GM18508 (cell line): ENCODE measurements at regions not wholly inside any gene's neighbourhood (a gene's known extent, or its start where the extent isn't known, plus 50 kb on each side); places are given as distances from the start of the nearest gene placed in this dataset.
"Not testable (repeated sequence)": the region's sequence is repeated elsewhere in the genome, so short reads cannot be mapped to it uniquely, and the experiment has no call there.

Source experiments
- ATAC-seq: cut with Tn5 transposase; IDR thresholded peaks from one replicate; pipeline ENCODE4 v1.9.1; 2021; ENCODE audit warnings: moderate number of reproducible peaks; ENCODE audit not compliant: insufficient read depth, unreplicated experiment

DNA sequence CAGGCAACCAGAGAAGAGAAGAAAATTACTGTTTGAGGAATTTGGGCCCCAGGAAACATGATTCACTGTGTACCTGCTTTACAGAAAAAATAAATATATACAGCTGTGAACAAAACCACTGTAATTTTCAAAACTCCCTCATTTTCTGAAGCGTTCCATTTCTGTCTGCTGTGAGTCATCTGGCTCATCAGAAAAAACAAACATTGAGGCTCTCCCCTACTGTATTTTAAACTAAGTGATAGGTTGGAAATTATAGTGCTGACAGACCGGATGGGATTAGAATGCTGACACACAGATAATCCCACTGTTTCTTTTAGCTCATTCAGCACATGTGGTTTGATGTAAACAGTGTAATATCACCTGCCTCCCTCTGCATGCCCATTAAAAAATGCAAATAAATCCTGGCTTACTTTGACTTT lies 847.0 kb downstream of the TRIML1 start:
- no peak for ATAC-seq

DNA sequence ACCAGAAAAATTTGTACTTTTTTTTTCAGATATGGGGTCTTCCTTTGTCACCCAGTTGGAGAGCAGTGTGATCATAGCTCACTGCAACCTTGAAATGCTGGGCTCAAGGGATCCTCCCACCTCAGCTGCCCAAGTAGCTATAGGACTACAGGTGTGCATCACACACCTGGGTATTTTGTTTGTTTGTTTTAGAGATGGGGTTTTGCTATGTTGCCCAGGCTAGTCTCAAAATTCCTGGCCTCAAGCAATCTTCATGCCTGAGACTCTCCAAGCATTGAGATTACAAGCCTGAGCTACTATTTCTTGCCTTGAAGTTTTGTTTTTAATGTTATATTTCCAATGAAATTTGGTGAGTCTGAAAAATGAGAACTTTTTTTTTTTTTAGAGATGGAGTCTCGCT lies 847.8 kb downstream of the TRIML1 start:
- no peak for ATAC-seq

DNA sequence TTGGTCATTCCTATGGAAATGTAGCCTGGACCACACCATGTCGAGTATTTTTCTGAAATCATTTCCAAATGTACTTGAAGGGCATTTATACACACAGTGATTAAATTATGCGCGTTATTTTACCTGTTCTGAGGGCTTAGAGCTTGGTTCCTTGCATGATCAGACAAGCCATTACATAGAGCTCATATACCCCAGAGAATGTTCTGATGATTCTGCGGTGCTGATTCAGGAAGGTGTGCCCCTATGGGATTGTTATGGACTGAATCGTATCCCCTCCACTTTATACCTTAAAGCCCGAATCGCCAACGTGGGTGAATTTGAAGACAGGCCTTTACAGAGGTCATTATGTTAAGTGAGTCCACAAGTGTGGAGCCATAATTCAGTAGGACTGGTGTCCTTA lies 848.9 kb downstream of the TRIML1 start:
- ATAC-seq, result no peak

DNA sequence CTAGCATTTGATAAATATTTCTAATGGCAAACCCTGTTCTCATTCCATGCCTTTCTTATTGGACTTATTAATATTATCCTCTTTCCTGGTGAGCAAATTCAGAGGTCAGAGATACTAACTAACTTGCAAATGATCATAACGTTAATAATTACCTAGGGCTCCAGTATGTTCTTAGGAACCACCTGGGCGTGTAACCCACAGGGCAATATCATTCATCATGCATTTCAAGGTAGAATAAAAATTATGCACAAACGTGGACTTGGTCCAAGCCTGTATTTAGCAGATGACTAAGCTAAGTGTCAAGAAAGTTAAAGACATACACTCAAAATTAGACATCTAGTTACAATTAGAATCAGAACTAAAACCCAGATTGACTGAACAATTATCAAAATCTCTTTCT lies 850.1 kb downstream of the TRIML1 start:
- no peak for ATAC-seq

DNA sequence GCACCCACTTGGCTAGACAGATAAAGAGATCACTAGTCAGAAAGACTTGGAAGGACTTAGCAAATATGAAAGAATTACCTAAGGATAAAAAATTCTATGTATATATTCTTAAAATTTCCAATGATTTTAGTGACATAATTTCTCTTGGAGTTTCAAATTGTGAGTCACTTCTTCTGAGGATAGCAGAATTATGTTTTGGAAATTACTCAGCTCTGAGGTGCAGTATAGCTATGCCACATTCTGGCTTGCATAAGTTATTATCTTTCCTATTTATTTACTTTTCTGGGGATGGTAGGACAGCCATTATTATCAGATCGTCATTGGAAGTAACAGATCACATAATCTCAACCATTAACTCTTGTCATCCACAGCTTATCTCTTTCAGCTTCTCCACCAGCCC lies 853.5 kb downstream of the TRIML1 start:
- ATAC-seq, result no peak

DNA sequence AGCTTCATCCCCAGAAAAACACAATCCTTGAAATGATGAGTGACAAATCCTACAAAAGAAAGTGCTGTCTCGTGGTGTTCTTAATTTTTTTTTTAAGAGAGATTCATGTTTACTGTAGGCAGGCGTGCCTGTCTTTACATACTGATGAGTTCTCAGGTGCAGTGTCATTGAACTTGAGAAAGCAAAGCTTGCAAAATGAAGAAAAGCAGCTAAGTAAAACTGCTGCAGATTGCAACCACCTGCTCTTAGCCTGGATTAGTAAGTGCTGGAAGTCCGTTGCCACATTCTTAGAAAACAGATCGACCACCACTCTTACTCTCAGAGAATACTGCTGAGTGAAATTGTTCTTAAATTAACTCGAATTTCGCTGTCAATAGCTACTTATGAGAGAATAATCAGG lies 854.6 kb downstream of the TRIML1 start:
- no peak for ATAC-seq

DNA sequence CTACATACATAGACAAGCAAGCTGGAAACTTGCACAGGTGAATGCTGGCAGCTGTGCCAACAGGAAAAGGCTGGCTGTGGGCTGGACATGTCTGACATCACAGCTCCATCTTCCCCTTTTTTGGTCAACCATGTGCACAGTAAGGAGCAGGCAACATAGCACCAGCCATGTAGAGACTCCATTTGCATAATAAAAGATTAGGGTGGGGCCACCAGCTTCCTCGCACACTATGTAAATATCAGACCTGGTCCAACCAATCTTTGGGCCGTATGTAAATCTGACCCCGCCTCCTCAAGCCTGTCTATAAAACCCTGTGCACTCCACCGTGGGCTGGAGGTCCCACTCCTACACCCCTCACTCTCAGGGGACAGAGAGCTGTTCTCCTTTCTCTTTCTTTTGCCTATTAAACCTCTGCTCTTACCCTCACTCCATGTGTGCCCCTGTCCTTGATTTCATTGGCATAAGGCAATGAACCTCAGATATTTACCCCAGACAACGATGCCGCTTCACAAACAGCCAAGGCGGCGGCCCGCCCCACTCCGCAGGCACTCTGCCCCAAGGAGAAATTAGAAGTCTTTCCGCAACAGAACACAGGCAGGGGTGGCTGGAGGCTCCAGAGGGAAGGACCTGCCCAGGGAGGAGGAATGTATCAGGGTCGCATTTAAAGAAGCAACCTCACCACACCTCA lies 862.2 kb downstream of the TRIML1 start:
- no peak for ATAC-seq

DNA sequence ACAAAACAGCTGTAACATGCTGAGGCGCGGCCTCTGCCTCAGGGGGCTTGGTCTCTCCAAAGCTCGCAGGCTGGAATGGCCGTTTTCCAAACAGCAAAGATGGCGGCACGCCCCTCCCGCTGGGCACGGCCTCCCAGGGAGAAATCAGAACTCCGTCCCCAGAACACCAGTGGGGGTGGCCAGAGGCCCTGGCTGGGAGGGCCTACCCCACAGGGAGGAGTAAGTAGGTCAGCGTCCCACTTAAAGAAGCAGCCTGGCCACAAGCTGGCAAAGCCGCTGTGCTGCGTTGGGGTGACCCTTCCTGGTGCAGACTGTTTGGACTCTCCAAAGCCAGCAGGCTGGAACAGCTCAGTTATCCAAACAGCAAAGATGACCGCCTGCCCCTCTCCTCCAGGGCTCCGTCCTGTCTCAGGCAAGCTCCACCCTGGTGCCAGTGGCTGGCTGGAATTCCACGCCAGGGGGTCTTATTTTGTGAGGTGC lies 862.8 kb downstream of the TRIML1 start:
- no peak for ATAC-seq

DNA sequence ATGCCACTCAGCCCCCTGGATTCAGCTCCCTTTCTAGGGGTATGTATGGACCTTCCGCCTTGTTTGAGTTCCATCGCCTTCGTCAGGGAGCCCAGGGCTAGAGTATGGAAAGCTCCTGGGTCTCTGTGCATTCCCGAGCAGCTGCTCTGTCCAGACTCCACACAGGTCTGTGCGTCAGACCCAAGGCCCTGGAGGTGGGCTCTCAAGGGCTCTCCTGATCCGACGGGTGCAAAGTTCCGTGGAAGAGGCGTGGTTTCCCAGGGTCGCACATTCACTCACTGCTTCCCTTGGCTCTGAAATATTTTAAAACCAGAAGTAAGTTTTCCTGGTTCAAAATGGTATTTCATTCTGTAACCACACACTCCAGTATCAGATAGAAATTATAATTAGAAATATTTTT lies 863.2 kb downstream of the TRIML1 start:
- ATAC-seq, result no peak

DNA sequence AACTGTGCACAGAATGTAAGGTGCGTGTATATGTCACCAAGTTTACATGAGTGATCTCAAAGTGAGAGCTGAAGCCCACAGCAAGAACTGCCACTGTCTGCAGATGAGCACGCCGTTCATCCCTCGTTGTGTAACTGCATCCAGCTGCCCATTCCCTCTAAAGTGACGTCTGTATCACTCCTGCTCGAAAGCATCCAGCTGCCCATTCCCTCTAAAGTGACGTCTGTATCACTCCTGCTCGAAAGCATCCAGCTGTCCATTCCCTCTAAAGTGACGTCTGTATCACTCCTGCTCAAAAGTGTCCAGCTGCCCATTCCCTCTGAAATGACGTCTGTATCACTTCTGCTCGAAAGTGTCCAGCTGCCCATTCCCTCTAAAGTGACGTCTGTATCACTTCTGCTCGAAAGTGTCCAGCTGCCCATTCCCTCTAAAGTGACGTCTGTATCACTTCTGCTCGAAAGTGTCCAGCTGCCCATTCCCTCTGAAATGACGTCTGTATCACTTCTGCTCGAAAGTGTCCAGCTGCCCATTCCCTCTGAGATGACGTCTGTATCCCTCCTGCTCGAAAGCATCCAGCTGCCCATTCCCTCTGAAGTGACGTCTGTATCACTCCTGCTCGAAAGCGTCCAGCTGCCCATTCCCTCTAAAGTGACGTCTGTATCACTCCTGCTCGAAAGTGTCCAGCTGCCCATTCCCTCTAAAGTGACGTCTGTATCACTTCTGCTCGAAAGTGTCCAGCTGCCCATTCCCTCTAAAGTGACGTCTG lies 871.4 kb downstream of the TRIML1 start:
- ATAC-seq, result not testable (repeated sequence)

DNA sequence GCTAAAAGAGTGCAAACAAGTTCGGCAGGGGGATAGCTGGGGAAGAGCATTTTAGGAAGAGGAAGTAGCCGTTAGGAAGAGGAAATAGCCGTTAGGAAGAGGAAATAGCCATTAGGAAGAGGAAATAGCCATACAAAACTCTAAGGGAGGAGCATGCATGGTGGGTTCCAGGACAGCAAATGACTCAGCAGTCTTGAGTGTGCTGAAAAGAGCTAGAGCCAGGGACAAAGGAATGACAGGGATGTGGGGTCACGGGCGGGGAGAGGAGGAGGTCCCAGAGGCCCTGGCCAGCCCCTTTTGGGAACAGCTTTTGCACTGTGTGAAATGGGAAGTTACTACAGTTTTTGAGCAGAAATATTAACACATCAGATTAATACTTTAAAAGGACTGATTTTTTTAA lies 882.6 kb downstream of the TRIML1 start:
- no peak for ATAC-seq

DNA sequence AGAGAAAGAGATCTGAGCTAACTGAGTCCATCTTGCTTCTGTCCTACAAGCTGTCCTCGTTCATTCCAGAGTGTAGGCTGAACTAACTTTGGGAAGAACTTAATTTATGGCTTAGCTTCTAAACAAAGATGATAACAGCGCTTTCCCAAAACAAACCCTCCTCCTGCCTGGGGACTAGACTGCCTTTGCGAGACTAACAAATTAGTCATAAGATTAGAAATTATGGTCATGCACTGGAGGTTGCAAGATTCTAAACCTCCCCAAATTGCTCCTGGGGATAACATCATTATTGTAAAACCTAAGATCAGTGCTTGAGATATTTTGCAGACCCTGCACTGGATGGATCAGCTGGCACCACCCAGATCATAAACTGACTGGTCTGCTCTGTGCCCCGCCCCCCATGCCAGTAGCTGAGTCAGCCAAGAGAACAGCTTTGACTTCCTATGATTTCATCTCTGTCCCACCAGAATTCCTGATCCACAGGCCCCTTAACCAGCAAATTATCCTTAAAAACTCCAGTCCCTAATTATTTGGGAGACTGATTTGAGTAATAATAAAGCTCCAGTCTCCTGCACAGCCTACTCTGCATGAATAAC lies 883.3 kb downstream of the TRIML1 start:
- no peak for ATAC-seq

DNA sequence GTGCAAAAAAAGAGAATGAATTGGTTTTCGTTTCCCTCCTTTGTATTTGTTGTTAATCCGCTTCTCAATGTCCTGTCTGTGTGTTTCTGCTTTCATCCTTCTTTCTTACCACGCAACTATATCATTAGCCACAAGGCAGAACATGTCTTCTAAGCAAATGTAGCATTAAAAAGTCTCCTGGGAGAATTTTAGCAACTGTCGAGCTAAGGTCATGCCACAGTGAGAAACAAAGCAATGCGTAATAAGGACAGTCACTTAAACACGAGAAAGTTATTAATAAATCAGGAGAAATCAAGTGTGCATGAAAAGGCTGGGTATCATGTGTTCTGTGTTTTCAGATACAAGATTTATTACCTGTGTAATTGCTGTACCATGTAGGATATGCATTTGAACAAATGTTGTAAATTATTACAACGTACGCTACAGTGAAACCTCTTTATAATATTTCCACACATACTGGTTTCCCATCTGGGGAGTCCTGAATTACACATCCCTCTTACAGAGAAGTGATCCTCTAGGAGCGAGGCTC lies 890.8 kb downstream of the TRIML1 start:
- ATAC-seq, result no peak

DNA sequence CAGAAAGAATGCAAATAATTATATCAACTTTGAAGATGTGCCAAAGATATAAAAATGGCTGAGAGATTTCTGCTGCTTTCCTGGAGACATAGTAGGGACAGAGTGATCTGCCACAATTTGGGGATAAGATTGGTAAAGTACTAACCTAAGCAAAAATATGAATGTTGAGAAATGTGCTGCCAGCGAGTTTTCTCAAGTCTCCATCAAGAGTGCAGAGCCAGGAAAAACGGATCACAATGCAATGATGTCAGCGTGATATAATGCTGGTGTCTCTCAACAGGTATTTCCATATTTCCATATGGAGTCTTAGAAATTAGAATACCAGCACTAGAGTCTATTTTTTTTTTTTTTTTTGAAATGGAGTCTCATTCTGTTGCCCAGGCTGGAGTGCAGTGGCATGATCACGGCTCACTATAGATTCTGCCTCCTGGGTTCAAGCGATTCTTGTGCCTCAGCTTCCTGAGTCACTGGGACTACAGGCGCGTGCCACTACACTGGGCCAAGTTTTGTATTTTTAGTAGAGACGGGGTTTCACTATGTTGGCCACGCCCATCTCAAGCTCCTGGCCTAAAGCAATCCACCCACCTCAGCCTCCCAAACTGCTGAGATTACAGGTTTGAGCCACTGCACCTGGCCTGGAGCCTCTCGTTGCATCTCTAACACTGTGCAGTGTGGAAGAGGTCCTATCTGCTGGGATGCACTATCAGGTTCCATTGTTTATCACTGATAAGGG lies 893.5 kb downstream of the TRIML1 start:
- no peak for ATAC-seq

DNA sequence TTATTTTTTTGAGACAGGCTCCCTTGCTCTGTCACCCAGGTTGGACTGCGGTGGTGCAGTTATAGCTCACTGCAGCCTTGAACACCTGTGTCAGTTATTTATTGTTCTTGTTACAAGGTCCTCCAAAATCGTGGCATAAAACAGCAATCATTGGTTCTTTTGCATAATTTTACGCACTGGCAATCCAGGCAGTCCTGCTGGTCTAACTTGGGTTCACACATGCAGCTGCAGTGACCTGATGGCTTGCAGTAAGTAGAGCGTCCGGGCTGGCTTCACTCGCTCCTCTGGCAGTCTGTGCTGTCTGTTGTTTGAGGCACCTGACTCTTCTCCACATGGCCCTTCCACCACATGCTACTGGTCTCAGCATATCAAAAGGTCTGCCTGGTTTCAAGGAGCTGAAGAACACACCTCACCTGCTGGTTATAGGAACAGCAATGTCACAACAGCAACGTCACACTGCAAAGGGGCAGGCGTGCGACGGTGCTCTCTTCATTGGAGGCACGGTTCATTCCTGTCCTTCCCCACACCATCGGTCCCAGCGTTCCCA lies 894.6 kb downstream of the TRIML1 start:
- ATAC-seq, result no peak

DNA sequence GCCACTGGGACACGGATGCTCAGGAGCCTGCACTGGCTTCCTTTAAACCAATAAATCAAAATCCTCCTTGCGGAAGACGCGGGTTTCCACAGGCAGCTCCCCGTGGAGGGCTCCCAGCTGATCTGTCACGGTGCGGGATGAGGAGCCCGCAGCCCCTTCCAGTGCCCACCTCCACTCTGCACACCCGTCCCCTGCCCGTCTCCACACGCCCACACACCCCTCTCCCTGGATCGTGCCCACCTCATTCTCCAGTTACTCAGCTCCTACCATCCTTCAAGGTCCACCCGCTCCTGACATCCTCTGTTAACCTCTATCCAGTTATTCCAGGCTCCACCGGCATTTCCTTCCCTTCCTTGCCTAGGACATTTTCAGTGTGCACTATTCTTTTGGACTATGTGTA lies 895.9 kb downstream of the TRIML1 start:
- ATAC-seq, result no peak

DNA sequence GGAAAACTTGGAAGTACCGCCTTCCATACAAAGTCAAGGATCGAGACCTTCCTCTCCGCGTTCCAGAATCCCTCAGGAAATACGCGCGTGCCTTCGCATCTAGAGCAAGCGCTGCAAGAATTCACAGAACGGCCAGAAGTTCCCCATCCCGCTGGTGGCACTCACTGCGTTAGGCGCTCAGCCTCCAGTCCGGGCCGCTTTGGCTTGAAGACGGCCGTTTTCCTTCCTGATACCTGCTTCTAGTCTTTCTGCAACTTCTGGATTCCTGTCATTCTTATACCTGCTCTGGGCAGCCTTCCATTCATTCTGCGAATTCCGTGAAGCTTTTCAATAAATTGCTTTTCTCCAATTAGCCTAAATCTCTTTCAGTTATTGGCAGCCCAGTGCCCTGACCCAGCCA lies 896.4 kb downstream of the TRIML1 start:
- ATAC-seq, result no peak

DNA sequence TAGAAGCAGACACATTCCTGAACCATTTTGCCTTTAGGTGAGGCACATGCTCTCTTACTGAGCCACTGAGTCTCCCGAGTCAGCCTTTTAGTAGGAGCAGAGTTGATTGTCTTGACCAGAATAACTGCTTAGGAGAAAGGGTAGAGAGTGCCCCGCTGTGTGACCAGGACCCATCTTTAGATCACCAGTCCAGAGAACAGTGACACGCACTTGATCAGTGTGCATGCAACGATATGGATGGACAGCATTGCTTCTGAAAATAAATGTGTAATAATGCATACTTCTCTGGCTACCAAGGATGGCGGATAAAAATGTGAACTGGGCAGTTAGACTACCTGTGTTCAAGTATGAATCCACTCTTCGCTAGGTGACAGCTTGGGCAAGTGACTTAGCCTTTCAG lies 897.7 kb downstream of the TRIML1 start:
- ATAC-seq, result no peak

DNA sequence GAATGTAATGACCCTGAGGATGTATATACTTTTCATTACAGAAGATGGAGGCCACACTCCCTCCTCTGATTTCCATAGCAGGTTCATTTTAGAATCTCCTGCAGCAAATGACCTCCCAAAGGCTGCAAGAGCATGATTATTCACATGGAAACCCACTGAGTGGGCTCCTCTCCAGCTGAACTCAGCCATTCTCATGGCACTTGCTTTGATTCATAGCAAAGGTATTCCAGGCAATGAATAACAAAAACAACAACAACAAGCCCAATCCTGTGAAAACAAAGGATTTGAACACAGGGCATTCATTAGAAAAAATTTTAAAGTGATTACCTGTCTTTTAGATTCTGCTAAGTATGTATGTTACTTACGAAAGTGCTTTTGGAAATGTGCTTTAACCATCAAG lies 894.0 kb upstream of the FRG1 start:
- ATAC-seq, result no peak

DNA sequence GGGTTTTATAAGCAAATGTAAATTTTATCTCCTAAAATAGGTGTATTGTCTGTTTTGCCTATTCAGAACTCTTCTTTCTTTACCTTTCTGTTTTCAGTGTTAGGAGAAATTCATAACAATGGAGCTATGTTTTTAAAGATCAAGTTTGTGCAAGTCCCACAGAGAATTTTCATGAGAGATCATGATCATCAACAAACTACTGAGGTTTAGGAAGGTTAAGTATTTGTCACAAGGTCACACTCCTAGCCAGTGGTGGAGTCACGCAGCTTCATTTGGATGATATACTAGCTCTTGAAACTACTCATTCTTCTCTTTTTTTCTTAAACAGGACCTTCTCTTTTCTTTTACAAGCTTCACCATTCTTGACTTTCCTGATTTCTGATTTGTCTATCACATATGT lies 892.6 kb upstream of the FRG1 start:
- no peak for ATAC-seq
